COLO668 (cell line): ENCODE measurements at regions not wholly inside any gene's neighbourhood (a gene's known extent, or its start where the extent isn't known, plus 50 kb on each side); places are given as distances from the start of the nearest gene placed in this dataset.

ENCODE experiments used
- DNase-seq: peaks from one replicate; lab custom pipeline; 2025; ENCODE audit not compliant: unreplicated experiment; lab: John Stamatoyannopoulos, UW

DNA sequence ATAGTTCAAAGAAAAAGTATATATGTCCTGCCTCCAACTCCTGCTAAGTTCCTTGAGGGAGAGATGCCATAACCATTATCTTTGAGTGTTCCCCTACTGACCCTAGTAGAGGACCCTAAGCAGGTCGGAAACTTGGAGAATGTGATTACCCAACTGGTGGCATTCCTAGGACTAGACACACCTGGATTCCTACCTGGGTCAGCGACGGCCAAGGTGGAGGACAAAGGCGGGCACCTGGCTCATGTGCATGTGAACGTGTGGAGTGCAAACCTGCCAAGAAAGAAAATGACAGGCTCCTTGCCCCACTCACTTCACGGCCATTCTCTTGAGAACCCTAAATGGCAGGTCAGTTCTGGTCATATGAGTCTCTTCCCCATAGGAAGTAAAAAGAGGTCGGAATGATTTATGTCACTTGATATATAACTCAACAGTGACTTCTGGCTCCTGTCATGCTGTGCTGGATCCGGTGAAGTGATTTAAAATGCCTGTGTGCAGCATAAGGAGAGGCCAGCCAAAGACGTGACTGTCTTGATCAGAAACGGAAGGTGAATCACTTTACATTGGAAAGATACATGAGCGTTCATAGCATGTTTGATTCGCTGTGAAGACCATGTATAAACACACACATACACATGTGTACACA, 371.6 kb downstream of the EIPR1 start:
- DNase-seq = no peak

DNA sequence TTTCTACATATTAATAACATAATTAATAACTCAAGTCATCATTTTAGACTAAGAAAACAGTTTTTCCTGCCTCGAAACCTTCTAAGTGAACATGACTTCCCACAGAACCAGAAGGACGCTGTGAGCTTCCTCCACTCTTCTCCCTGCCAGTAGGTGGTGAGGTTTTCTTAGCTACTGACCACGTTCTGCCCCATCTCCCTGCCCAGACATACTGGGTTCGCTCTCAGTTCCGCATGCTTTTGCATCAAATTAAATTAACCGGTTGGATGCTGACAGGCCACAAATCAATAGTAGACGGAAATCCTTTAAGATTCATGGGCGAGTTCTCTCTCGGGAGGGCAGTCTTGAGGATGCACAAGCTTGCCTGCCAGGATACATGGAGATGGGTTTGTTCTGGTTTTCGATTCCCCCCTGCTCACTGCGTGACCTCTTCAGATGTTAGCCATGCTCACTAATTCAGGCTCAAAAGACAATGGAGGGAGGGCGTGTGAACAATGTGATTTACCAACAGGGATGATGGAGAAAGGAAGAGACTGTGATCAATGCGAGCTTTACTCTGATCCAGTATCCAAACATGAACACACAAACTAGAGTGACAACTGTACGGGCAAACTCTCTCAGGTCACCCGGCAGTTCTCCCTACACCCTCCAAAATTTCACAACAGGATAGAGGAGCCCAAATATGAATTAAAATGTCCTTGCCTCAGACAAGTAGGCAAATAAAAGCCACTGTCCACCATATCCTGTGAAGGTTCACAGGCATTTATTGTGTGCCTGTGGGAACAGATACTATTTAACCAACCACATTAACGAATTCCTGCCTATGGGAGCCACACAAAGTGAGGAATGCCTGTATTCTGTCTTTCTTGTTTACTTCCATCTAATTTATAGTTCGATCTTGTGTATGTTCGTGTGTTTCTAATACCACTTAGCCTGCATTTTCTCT, 375.7 kb downstream of the EIPR1 start:
- no peak for DNase-seq

DNA sequence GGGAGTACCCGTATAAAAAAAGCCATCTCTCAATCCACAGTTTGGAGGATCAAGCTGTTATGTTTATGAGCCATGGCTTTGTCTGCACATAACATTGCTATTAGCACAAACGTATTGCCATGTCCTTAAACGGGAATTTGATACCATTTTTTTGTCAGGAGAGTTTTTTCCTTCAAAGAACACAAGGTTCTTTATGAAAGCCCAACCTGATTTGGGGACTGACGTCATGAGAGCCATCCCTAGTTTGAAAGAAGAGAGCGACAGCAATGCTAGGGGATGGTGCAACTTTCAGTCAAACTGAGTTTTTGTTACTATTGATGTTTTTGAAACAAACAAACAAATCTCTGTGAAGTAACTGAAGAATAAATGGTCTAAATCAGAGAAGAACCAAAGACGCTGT, 376.6 kb downstream of the EIPR1 start:
- no peak for DNase-seq

DNA sequence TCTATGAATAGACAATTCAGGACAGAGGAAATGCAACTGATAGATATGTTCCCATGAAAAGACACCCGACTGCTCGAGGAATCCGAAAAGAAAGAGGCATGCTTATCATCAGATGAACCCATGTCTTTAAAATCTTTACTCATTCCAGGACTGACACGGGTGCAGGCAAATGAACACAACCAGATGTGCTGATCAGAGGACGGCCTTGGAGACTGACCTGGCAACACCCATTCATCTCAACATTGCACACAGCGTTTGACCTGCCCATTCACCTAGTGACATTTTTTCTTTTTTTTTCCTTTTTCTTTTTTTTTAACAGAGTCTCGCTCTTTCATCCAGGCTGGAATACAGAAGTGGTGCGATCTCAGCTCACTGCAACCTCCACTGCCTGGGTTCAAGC, 377.5 kb downstream of the EIPR1 start:
- no peak for DNase-seq

DNA sequence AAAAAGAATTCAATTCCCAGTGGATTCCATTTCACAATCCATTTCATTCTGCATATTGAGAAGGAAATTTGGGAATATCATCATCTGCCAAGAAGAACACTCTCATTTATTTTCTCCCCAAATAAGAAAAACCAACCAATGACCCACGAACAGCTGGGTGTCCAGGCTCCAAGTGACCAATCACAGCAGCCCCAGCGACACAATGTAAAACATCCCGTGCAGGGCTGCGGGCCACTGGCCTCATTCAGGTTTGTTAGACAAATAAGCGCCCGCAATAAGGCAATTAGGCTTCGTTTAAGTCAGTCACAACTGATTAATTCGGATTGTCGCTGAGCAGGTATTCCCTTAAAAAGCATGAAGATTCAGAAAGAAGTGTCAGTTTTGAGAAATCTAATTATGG, 378.6 kb downstream of the EIPR1 start:
- DNase-seq = no peak

DNA sequence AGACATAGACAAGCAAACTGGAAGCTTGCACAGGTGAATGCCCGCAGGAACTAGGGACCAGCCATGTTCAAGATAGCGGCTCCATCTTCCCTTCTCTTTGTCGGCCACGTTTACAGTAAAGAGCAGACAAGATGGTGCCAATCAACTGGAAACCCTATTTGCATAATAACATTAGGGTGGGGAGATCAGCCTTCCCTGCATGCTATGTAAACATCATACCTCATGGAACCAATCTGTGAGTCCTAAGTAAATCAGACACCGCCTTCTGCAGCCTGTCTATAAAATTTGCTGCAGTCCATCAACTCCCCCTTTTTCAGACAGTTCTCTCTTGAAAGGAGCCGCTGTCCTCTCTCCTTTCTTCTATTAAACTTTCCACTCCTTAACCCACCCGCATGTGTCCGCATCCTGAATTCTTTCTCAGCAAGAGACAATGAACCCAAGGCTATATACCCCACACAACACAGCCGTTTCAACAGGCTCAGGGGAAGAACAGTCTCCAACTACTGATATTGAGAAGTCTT, 384.4 kb downstream of the EIPR1 start:
- DNase-seq = no peak

DNA sequence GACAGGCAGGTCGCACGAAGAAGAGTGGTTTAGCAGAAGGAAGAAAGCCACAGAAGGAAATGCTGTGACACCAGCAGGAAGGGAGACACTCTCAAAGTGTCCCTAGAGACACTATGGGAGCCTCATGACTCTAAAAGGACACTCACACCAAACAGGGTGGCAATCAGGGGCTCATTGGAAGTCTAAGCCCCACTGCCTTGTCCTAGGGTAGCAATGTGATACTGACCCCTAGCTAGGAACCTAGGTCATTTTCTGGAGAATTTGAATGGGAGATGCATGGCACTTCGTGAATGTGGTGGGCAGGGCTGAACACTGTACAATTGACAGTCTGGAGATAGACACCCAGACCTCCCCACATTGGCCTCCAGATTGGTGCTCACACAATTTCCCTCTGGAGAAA, 385.0 kb downstream of the EIPR1 start:
- DNase-seq = no peak

DNA sequence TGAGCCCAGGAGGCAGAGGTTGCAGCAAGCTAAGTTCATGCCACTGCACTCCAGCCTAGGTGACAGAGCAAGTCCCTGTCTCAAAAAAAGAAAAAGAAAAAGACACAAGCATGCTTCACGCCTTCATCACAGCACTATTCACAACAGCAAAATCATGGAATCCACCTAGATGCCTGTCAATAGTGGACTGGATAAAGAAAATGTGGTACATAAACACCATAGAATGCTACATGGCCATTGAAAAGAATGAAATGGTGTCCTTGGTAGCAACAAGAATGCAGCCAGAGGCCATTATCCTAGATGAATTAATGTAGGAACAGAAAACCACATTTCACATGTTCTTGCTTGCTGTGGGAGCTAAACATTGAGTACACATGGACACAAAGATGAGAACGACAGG, 392.6 kb downstream of the EIPR1 start:
- DNase-seq = no peak

DNA sequence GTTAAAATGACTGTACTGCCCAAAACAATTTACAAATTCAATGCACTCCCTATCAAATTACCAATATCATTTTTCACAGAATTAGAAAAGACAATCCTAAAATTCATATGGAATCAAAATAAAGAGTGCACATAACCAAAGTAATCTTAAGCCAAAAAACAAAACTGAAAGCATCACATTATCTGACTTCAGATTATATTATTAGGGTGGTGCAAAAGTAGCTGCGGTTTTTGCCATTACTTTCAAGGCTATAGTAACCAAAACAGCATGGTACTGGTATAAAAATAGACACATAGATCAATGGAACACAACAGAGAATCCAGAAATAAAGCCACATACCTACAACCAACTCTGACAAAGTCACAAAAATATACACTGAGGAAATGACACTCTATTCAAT, 396.6 kb downstream of the EIPR1 start:
- DNase-seq = no peak

DNA sequence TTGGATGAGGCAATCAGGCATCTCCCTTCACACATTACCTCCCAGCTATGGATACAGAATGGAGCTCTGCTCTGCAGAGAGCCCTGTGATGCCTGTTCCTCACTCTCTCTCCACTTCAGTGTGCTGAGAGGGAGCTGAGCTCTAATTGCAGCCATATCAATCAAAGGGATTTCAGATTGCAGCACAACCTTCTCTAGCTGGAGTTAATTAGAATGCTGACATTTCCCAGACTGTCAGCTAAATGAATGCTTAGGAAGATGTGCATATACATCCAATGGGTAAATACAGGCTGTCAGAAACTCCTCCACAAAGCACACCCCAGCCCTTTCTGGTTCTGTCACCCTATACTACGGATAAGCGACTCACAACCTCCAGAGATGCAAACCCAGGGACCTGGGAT, 402.6 kb downstream of the EIPR1 start:
- no peak for DNase-seq

DNA sequence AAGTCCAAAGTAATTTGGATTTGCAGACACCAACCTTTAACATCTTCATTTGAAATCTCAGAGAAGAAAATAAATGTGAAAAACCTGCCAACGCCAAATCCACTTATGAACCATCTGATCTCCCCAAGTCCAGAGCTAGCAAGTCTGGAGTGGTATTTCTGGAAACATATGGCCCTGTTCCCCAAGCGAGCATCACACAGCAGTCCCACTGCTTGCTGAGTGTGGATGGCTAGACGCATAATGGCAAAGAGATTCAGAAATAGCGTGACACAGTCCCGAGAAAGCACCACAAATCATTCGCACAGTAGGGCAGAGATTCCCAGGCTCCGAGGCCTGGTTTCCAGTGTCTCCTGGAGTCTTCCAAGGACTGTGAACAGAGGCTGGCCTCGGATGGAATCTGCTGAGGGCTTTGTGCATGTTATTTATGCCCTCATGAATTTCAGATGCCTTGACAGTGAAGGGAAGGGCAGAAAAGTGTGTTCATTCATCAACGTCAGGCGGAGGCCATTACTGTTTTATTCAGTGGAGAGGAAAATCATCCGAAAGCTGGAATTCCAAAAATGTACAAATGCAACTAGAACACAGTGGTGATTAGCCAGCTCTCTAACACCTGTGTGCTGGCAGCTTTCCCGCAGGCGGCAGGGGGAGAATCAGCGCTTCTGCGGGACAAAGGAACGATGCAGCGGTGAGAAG, 417.0 kb downstream of the EIPR1 start:
- no peak for DNase-seq

DNA sequence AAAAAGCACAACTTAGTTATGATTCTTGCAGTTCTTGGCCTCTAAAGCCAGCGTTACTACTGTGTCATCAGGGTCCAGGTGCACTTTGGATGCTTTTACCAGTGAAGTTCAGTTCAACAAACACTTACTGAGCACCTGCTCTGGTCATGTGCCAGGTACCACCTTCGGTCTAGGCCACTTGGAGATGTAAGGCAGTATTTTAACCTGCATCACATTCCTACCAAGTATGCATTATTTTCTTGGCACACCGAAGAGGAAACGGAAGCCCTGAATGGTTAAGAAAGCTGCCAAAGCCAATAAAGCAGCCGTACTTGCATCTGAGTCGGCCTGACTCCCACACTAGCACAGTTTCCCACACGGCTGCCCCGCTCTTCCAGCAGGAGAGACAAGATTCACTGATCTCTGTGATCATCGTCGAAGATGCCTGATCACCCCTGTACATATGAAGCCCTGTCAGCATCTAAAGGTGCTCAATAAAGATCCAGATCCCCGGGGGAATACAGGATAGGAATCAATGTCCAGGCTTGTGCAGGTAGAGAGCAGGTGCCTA, 427.1 kb downstream of the EIPR1 start:
- no peak for DNase-seq

DNA sequence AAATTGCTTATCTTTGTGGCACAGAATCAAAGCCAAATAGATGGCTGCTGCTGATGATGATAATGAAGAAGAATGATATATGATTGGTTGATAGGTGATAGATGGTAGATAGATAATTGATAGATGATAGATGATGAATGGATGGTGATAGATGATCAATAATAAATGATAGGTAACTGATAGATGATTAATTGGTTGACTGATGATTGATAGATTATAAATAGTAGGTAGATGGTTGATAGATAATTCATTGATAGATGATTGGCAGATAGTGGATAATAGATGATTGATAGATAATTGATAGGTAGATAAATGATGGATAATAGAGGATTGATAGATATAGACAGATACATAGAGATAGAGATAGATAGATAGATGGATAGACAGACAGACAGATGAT, 430.2 kb downstream of the EIPR1 start:
- no peak for DNase-seq

DNA sequence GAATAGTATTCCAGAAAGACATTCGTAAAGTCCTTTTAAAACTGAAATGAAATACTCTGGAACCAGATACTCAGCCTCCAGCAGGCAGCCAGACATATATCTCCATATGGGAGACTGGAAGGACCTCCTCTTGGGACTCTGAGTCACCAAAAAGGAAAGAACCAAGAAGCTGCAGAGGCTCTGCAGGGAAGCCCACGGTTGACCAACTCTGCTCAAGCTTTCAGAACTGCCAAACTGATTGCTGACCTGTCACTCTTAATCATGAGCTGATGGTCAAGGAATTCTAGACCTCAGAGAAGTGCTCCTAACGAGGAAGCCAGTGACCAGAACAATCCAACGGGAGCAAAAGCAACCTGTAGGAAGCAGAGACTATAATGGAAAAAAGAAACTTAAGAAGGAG, 434.7 kb downstream of the EIPR1 start:
- no peak for DNase-seq

DNA sequence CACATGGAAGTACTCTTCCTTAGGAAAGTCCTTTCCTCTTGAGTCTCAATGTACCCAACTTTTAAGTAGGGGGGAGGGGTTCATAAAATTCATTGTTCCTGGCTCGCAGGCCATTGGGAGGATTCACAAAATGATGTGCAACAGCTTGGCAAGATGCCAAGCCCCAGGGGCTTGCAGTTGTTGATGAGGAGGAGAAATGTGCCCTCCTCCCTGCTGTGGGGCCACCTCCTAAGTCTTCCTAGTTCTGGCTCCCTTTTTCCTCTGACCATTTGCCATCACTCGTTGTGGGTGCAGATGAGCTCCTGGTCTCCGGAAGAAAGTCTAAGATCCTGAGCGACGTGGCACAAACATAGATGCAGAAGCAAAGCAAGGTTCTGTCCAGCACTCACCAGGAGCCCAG, 435.4 kb downstream of the EIPR1 start:
- no peak for DNase-seq

DNA sequence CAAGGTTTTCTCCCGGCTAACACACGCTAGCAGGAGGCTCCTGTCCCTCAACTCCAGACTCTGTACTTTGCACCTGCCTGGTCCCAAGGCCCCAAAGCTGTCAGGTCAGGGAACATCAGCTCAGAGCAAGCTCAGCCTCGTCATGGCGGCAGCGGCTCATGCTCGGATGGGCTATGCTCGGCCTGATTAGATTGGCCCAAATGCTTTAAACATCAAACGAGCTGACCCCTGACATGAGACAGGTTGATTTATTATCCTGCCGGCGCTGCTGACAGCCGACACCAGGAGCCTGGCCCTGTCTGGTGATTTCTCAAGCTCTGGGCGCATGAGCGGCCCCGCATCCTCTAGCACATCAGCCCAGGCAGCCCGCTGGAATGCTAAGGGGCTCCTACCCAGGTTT, 436.4 kb downstream of the EIPR1 start:
- DNase-seq = no peak

DNA sequence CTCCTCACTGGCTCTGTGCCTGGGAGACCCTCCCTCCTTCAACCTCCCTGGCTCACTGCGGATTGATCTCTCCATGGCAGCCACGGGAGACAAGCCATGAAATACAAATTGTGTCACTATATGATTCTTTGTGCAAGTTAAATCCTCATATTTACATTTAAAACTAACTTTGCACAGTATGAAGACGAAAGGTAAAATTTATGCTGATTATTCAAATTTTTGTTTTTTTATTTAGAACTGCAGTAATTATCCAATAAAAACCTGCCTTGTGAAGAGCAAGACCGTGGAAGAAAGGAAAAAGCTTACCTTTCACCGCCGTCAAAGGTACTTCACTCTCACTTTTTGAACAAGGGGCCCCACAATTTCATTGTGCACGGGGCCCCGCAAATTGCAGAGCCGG, 436.9 kb downstream of the EIPR1 start:
- no peak for DNase-seq

DNA sequence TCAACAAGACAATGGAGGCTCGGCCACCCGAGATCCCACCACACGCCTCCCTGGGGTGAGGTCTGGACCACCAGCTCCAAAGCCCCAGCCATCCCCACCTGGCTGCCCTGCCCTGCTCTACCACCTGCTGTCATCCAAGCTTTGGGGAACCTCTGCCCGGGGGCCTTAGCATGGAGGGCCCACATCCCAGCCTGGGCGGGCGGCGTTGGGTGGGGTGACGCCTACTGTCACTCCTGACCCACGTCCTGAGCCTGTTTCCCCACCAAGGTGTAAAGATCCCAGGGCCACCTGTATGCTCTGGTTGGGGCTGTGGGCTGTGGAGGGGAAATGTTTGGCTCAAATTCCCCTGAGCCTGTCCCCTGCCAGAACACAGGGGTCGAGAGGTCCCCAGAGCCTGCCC, 437.6 kb downstream of the EIPR1 start:
- DNase-seq = no peak

DNA sequence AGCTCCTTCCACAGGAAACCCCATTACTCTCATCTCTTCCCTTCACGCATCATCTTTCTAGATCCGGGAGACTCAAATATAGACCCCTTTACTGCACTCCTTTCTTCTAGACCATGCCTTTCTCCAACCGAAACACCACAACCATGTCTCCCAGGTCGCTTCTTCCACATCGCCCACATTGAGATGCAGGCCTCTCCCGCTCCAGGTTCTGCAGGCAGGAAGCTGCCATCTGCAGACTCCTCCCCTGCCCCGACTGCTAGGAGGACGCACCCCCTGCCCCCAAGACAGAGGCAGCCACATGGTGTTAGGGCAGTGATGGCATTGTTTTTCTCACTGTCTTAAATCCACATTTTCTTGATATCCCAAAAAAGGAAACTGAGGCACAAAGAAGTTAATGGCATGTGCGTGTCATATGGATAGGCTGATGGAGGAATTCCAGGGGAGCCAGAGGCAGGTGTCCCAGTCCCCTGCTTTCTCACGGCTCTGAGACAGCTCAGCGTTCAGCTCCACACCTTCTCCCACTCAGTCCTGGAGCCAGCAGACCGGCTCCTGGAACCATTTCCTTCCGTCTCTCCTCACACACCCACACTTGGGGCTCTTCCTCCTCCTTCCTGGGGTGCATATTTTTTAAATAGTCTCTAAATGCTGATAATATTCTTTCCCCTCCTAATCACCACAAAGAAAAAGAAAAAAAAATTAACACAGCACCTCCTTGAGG, 438.4 kb downstream of the EIPR1 start:
- DNase-seq = no peak

DNA sequence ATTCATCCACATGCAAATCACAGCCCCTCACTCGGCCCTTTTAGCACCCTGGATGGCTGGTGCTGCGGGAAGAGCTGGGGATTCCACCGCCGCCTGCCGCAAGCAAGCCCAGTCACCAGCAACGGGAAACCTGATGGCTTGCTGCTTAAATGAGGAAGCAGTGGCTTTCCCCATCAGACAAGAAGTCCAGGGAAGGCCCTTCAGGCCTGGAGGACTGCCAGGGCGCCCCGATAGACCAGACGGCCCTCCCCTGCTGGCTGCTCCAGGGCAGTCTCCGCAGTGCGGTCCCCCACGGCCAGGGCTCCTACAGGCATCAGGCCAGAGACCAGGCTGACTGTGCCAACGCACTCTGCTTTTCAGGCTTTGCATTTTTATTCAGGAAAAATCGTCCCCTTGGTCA, 439.1 kb downstream of the EIPR1 start:
- no peak for DNase-seq
